GM12864 (cell line): ENCODE measurements at regions not wholly inside any gene's neighbourhood (a gene's known extent, or its start where the extent isn't known, plus 50 kb on each side); places are given as distances from the start of the nearest gene placed in this dataset.

ENCODE experiments used
- DNase-seq: peaks from one replicate; pipeline ENCODE4 v3.0.0-alpha.2; 2011; ENCODE audit warnings: low read depth
- H3K4me3 ChIP-seq: 2 replicates; pipeline ENCODE4 v1.5.1; 2011; ENCODE audit warnings: mild to moderate bottlenecking, low read depth, low read length, control low read depth
- TF ChIP-seq, protein P1 (sequence below): IDR thresholded peaks from 2 replicates; pipeline ENCODE4 v1.5.1; 2011; ENCODE audit warnings: low read depth, mild to moderate bottlenecking, moderate library complexity, low read length, control low read depth, inconsistent platforms; ENCODE audit errors: missing control alignments

GRCh38 chr2:41959760-41960159 lies 88.1 kb upstream of the PKDCC start:
- DNase-seq = no peak
- H3K4me3 ChIP-seq = no peak overlapping the region
- TF ChIP-seq, protein P1, sequence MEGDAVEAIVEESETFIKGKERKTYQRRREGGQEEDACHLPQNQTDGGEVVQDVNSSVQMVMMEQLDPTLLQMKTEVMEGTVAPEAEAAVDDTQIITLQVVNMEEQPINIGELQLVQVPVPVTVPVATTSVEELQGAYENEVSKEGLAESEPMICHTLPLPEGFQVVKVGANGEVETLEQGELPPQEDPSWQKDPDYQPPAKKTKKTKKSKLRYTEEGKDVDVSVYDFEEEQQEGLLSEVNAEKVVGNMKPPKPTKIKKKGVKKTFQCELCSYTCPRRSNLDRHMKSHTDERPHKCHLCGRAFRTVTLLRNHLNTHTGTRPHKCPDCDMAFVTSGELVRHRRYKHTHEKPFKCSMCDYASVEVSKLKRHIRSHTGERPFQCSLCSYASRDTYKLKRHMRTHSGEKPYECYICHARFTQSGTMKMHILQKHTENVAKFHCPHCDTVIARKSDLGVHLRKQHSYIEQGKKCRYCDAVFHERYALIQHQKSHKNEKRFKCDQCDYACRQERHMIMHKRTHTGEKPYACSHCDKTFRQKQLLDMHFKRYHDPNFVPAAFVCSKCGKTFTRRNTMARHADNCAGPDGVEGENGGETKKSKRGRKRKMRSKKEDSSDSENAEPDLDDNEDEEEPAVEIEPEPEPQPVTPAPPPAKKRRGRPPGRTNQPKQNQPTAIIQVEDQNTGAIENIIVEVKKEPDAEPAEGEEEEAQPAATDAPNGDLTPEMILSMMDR = no peak

DNA sequence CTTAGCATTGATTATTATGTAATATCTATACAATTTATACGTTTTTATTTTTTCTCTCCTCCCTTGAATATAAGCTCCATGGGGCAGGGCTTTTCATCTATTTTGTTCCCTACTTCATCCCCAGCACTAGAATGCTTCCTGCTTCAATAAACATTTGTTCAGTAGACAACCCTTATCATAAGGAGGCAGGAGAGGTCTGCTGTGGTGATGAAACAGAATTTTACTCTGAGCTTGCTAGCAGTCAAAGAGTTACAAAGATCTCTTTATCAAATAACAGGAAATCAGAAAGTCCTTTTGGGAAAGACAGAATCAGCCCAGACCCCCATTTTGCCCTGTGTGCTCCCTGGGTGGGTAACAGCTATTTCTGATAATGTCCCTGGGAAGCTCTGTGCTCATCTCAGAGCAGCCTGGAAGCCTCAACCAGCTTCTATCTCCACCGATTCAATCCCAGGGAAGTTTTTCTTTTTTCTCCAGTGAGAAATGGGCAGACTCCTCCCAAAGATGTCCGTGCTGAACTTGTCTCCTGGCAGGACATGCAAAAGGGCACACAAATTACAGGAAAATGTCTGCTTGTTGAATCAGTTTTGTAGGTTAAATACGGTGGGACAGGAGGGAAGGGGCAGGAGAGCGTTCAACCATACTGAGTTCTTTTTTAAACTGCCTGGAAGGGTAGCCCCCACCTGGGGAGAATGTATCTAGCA lies 84.7 kb upstream of the PKDCC start:
- TF ChIP-seq, protein P1 = no peak
- H3K4me3 ChIP-seq = no peak overlapping the region
- no peak for DNase-seq

DNA sequence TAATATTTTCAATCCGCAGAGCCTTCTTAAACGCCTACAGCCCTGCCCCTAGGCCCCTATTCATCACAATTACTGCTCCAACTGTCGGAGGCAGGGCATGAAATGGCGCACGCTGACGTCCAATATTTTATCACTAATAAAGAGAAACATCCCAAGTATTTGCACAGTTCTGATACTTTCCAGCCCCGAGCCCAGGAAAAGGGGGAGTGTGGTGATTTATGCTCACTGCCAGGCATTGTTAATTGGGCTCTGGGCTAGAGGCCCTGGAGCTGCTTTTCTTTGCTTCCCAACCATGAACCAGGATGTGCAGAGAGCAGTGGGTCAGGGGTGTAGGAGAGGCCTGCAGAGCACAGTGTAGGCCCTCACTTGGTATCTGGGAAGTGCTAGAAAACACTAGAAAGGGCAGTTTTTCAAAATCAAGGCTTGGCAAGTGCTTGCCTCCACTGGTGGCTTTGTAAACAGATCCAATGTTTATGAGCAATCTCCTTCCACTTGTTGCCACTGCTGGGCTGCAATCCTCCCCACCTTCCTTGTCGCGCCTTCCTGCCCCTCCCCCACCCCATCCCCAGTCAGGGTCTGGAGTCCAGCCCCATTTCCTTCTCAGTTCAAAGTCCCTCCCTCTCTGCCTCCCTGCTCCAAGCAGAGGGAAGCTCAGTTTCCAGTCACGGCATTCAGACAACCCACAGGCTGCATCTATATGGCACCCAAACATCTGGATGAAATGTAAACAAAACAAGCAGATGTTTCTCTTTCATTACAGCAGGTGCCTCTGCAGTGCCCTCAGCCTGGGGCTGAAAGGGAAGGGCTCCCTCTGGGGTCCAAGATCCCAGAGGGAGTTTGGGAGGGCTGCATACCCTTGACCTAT lies 83.9 kb upstream of the PKDCC start:
- no peak overlapping the region for H3K4me3 ChIP-seq
- TF ChIP-seq, protein P1 = no peak
- no peak for DNase-seq

GRCh38 chr2:41965173-41965908 lies 82.5 kb upstream of the PKDCC start:
- TF ChIP-seq, protein P1 = no peak
- H3K4me3 ChIP-seq = no peak overlapping the region
- DNase-seq = no peak

GRCh38 chr2:41965909-41966295 lies 81.9 kb upstream of the PKDCC start:
- DNase-seq = no peak
- TF ChIP-seq, protein P1 = no peak
- H3K4me3 ChIP-seq = no peak overlapping the region

DNA sequence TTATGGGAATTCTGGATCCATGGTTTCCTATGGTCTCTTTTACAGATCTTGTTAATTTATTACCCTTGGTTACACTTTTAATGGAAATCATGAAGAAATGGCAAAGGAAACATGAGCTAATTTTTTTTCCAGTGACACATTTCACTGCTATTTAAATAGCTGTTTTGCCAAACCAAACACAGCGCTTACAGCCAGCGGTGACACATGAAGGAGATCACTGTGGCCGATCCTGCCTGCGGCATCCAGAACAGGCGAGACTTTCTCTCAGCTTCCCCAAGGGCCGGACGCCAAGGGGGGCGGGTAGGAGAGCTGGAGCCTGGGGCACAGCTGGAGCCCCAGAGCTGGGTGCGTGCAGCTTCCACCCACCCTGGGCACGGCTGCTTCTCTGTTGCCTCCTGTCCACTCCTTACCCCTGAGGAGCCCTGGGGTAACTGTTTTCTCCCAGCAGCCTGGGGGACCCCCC lies 81.4 kb upstream of the PKDCC start:
- DNase-seq = no peak
- TF ChIP-seq, protein P1 = no peak
- H3K4me3 ChIP-seq = no peak overlapping the region
